HG02970 (cell line): ENCODE measurements at regions not wholly inside any gene's neighbourhood (a gene's known extent, or its start where the extent isn't known, plus 50 kb on each side); places are given as distances from the start of the nearest gene placed in this dataset.

Source experiments
- ATAC-seq: cut with Tn5 transposase; IDR thresholded peaks from one replicate; pipeline ENCODE4 v1.9.1; 2021; ENCODE audit warnings: mild to moderate bottlenecking, moderate library complexity, moderate number of reproducible peaks; ENCODE audit not compliant: unreplicated experiment, low FRiP score

GRCh38 chr5:44868541-44868940 lies 59.8 kb downstream of the MRPS30 start:
- no peak for ATAC-seq

- no peak for ATAC-seq
Observed at GRCh38 chr5:44869928-44870327, 61.2 kb downstream of the MRPS30 start.

- no peak for ATAC-seq
Observed at GRCh38 chr5:44870430-44870829, 61.7 kb downstream of the MRPS30 start.

- ATAC-seq: no peak
Observed at GRCh38 chr5:44871401-44871800, 62.7 kb downstream of the MRPS30 start.

GRCh38 chr5:44875661-44876605 lies 67.2 kb downstream of the MRPS30 start:
- peak; percentile 100 for ATAC-seq

GRCh38 chr5:44881266-44881665 lies 72.5 kb downstream of the MRPS30 start:
- ATAC-seq: no peak

GRCh38 chr5:44884036-44884435 lies 75.3 kb downstream of the MRPS30 start:
- ATAC-seq: no peak

GRCh38 chr5:44885903-44886302 lies 77.2 kb downstream of the MRPS30 start:
- ATAC-seq: peak; percentile 94

- peak; percentile 45 for ATAC-seq
Observed at GRCh38 chr5:44887722-44888121, 79.0 kb downstream of the MRPS30 start.

GRCh38 chr5:44888435-44888834 lies 79.7 kb downstream of the MRPS30 start:
- no peak for ATAC-seq

GRCh38 chr5:44891116-44891515 lies 82.4 kb downstream of the MRPS30 start:
- ATAC-seq: no peak

GRCh38 chr5:44900273-44900954 lies 91.7 kb downstream of the MRPS30 start:
- ATAC-seq: no peak

- ATAC-seq: no peak
Observed at GRCh38 chr5:44907396-44907795, 98.6 kb downstream of the MRPS30 start.

- ATAC-seq: no peak
Observed at GRCh38 chr5:44909004-44909403, 100.3 kb downstream of the MRPS30 start.

- no peak for ATAC-seq
Observed at GRCh38 chr5:44911501-44911900, 102.8 kb downstream of the MRPS30 start.

GRCh38 chr5:44914221-44914620 lies 105.5 kb downstream of the MRPS30 start:
- no peak for ATAC-seq

GRCh38 chr5:44919560-44919959 lies 110.8 kb downstream of the MRPS30 start:
- no peak for ATAC-seq

GRCh38 chr5:44927115-44927733 lies 118.5 kb downstream of the MRPS30 start:
- ATAC-seq: no peak

GRCh38 chr5:44932922-44933585 lies 124.3 kb downstream of the MRPS30 start:
- peak; percentile 96 for ATAC-seq

- peak; percentile 14 for ATAC-seq
Observed at GRCh38 chr5:44933686-44934085, 124.9 kb downstream of the MRPS30 start.

GRCh38 chr5:44935262-44935661 lies 126.5 kb downstream of the MRPS30 start:
- ATAC-seq: no peak
